ENCODE measurements at regions not wholly inside any gene's neighbourhood (a gene's known extent, or its start where the extent isn't known, plus 50 kb on each side); places are given as distances from the start of the nearest gene placed in this dataset.
"Not testable (repeated sequence)": the region's sequence is repeated elsewhere in the genome, so short reads cannot be mapped to it uniquely, and the experiment has no call there.

DNA sequence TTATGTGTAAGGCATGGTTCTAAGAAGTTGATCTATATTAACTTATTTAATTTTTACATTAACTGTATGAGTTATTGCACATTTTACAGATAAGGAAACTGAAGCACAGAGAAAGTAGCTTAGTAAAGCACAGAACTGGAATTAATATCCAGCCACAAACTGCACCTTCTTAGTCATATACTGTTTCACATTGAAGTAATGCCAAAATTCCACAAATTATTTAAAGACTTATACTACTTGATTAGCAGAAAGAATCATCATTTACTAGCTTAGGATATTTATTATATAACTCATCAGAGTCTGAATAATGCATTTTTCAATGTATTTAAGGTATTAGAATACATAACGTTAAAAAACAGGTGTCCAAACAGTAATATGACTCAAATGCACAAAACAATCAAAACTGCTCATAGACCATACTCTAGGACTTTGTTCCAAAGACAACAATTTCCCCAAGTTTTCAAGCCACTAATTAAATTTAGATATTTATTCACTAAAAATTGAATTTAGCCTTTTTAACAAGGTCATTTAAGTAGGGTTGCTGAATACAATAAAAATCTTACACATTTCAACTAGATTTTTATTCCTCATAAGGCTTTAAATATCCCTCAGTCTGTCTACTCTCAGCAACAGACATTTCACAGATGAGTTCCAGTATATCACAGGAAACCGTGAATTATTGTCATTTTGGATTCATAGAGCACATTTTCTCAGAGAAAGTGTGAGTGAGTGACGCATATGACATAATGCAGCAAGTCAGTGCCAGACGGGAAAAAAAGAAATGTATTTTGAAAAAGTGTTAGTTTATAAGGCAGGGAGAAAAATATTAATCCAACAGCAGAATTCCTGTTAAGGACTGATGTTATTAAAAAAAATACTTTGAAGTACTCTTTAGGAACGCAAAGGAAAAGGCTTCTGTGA, 782.5 kb downstream of the TMTC2 start:
- DNase-seq: no peak
- intact Hi-C loops (cut with DNase I): no loop called here

DNA sequence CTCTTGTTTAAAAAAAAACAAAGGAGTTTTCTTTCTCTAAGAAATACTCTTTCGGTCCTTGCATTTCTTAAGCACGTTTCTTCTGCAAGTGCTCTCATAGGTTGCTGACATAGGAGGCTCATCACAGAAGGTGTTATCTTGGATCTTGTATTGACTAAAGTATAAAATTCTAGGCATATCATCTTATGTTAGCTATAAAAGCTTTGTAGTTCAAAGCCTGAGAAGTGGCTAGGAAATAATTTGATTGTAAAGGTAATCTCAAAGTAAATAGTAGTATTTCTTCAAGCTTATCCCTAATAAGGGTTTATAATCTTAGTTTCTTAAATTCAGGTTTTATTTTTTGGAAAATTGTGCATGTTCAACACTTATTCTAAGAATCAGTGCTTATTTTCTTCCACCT, 778.9 kb downstream of the TMTC2 start:
- intact Hi-C loops (cut with DNase I): no loop called here

DNA sequence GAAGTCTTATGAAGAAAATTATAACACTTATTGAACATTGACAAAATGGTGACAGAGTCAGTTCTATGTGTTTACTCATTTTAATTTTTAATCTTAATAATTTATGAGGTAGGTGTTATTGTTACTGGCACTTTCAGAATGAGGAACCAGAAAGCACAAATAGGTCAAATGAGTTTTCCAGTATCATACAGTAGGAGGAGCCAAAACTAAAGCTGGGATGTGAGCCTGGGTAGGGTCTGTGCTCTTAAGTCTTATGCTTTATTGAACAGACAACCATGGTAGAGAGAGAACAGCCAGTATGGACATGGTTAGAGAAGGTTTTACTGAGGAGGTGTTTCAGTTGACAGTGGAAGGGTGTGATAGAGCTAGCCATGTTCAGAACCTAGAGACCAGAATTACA, 775.7 kb downstream of the TMTC2 start:
- intact Hi-C loops (cut with DNase I): no loop called here
- DNase-seq: no peak

More for the DNA sequence above, 778.9 kb downstream of the TMTC2 start:
- no peak for DNase-seq

- DNase-seq: no peak
- intact Hi-C loops (cut with DNase I): no loop called here
These were observed 774.7 kb downstream of the TMTC2 start for GRCh38 chr12:83461336-83461935.

- no peak for DNase-seq
- intact Hi-C loops (cut with DNase I): no loop called here
These were observed 764.5 kb downstream of the TMTC2 start for GRCh38 chr12:83451189-83451588.

GRCh38 chr12:83434600-83434999, 747.9 kb downstream of the TMTC2 start:
- DNase-seq: no peak
- intact Hi-C loops (cut with DNase I): no loop called here

DNA sequence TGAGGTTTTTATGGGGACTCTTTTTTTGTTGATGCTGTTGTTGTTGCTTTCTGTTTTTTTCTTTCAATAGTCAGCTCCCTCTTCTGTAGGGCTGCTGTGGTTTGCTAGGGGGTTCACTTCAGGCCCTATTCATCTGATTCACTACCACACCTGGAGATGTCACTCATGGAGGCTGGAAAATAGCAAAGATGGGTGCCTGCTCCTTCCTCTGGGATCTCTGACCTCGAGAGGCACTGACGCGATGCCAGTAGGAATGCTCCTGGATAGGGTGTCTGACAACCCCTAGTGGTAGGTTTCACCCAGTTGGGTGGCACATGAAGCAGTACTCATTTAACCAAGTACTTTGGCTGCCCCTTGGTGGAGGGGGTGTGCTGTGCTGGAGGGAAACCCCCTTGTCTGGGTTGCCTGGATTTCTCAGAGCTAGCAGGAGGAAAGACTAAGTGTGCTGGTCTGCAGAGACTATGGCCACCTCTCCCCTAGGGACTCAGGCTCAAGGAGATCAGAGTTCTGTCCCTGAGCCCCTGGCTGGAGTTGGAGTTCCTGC, 745.5 kb downstream of the TMTC2 start:
- DNase-seq: no peak
- intact Hi-C loops (cut with DNase I): no loop called here

DNA sequence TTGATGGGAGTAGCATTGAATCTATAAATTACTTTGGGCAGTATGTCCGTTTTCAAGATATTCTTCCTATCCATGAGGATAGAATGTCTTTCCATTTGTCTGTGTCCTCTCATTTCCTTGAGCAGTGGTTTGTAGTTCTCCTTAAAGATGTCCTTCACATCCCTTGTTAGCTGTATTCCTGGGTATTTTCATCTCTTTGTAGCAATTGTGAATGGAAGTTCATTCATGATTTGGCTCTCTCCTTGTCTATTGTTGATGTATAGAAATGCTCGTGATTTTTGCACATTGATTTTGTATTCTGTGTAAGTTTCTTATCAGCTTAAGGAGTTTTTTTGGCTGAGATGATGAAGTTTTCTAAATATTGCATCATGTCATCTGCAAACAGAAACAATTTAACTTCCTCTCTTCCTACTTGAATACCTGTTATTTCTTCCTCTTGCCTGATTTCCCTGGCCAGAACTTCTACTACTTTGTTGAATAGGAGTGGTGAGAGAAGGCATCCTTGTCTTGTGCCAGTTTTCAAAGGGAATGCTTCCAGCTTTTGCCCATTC, 741.0 kb downstream of the TMTC2 start:
- DNase-seq; intact Hi-C loops (cut with DNase I): not testable (repeated sequence)

GRCh38 chr12:83414981-83415380, 728.3 kb downstream of the TMTC2 start:
- peak in 3 of 10 donors; percentile 39 to 61 (median 44) for DNase-seq
- intact Hi-C loops (cut with DNase I): no loop called here

GRCh38 chr12:83408851-83409250, 722.1 kb downstream of the TMTC2 start:
- intact Hi-C loops (cut with DNase I): no loop called here
- no peak for DNase-seq

GRCh38 chr12:83408146-83408545, 721.4 kb downstream of the TMTC2 start:
- no peak for DNase-seq
- intact Hi-C loops (cut with DNase I): no loop called here

DNA sequence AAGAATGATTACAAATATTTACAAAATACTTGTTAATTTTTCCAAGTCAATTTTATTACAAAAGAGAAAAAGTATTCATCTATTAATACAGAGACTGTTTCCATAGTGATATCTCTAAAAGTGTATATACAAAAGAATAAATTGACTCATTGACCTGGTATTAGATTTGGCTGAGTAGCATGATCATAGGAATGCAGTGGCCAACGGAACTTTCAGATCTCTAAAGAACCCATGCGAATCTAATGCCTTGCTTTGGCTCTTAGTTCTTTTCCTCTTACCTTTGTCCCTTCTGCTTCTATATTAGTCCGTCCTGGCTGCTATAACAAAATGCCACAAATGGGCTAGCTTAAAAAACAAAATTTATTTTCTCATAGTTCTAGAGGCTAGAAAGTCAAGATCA, 717.8 kb downstream of the TMTC2 start:
- intact Hi-C loops (cut with DNase I): no loop called here
- DNase-seq: no peak

DNA sequence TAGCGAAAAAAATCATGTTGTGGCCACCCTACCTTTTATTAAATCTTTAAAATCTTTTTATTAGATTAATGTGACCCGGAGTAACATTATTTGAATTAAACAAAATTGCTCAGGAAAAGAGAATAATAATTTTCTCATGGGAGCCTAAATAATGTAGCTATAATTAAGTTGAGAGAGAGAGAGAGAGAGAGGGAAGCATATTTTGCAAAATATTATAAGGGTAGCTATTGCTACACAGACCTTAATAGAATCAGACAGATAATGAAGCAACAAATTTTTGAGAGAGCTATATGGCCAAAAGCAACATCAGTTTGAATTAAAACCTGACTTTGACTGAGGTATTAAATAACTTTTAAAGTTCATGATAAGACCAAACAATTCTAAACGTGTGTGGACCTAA, 703.5 kb downstream of the TMTC2 start:
- intact Hi-C loops (cut with DNase I): no loop called here
- DNase-seq: no peak

GRCh38 chr12:83389237-83389996, 702.7 kb downstream of the TMTC2 start:
- DNase-seq: peak in 5 of 10 donors; percentile 25 to 85 (median 52)
- intact Hi-C loops (cut with DNase I): loop anchor here (10.0 kb wide), 1 partner anchor 715 kb away; no protein-coding TSS in a partner anchor

- intact Hi-C loops (cut with DNase I): loop anchor here (10.0 kb wide), 1 partner anchor 714 kb away; no protein-coding TSS in a partner anchor
- DNase-seq: no peak
These were observed 701.8 kb downstream of the TMTC2 start for GRCh38 chr12:83388551-83388950.

- intact Hi-C loops (cut with DNase I): loop anchor here (10.0 kb wide), 1 partner anchor 712 kb away; no protein-coding TSS in a partner anchor
These were observed 700.0 kb downstream of the TMTC2 start for GRCh38 chr12:83386527-83387264.

DNA sequence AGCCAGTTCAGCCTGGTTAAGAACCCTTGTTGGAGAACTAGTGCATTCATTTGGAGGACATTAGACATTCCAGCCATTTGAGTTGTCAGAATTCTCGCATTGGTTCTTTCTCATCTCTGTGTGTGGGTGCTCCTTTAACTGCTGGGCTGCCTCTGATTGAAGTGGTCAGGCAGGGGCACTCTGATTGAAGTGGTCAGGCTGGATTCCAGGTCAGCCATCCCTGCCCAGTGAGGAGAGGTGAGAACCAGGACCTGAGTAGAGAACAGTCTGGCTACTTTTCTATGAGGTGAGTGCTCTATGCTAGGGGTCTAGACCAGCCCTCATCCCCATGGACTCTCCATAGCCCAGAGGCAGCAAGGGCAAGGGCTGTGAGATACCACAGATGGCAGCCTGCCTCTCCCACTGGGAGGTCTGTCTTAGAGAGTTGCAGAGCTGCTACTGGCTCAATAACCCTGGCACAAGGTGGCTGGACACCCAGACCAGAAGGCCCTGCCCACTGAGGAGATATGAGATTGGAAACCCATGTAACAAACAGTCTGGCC, 691.6 kb downstream of the TMTC2 start:
- intact Hi-C loops (cut with DNase I): no loop called here
- DNase-seq: peak in 1 of 10 donors; percentile 25

More at GRCh38 chr12:83386527-83387264, 700.0 kb downstream of the TMTC2 start:
- no peak for DNase-seq

GRCh38 chr12:83365317-83365716, 678.6 kb downstream of the TMTC2 start:
- DNase-seq: no peak
- intact Hi-C loops (cut with DNase I): no loop called here

- no peak for DNase-seq
- intact Hi-C loops (cut with DNase I): no loop called here
These were observed 674.8 kb downstream of the TMTC2 start for GRCh38 chr12:83361475-83361874.
